ENCODE measurements at regions not wholly inside any gene's neighbourhood (a gene's known extent, or its start where the extent isn't known, plus 50 kb on each side); places are given as distances from the start of the nearest gene placed in this dataset.

GRCh38 chrX:113470166-113470565 is 629.5 kb upstream of the AMOT start:
- no peaks in the 10 kb centered on the region for H3K4me1 Mint-ChIP-seq (ENCODE audit: low read depth)
- H3K27me3 Mint-ChIP-seq (ENCODE audit: insufficient read depth) = peaks cover 2% of the 10 kb centered on the region; the same call in 1 of the 2 replicates
- no peaks in the 10 kb centered on the region for H3K36me3 Mint-ChIP-seq (ENCODE audit: low read depth)
- no peak for DNase-seq
- TF ChIP-seq CTCF (IDR thresholded peaks at IDR 0.05) = no peak
- no peak overlapping the region for H3K27ac Mint-ChIP-seq
- no peaks in the 10 kb centered on the region for H3K9me3 Mint-ChIP-seq
- no peak overlapping the region for H3K4me3 Mint-ChIP-seq

GRCh38 chrX:113457719-113458118 is 617.1 kb upstream of the AMOT start:
- H3K27ac Mint-ChIP-seq = no peak overlapping the region
- H3K36me3 Mint-ChIP-seq (ENCODE audit: low read depth) = no peaks in the 10 kb centered on the region
- H3K4me1 Mint-ChIP-seq (ENCODE audit: low read depth) = no peaks in the 10 kb centered on the region
- no peak for DNase-seq
- no peaks in the 10 kb centered on the region for H3K9me3 Mint-ChIP-seq
- no peak for TF ChIP-seq CTCF (IDR thresholded peaks at IDR 0.05)
- H3K27me3 Mint-ChIP-seq (ENCODE audit: insufficient read depth) = peaks cover 1% of the 10 kb centered on the region; the same call in 1 of the 2 replicates
- no peak overlapping the region for H3K4me3 Mint-ChIP-seq

- Mint-ChIP-seq H3K36me3 (ENCODE audit: low read depth) (no peaks in the 10 kb centered on the region), H3K27ac (no peak overlapping the region)
- DNase-seq = no peak
Observed at GRCh38 chrX:113455582-113455981, 615.0 kb upstream of the AMOT start.

GRCh38 chrX:113429011-113429410 is 588.4 kb upstream of the AMOT start:
- Mint-ChIP-seq H3K36me3 (ENCODE audit: low read depth) (no peaks in the 10 kb centered on the region), H3K27ac (no peak overlapping the region), H3K9me3 (peaks cover 5% of the 10 kb centered on the region), H3K4me1 (ENCODE audit: low read depth) (no peaks in the 10 kb centered on the region), H3K4me3 (no peak overlapping the region), H3K27me3 (ENCODE audit: insufficient read depth) (peaks cover 3% of the 10 kb centered on the region; the same call in 1 of the 2 replicates)
- no peak for TF ChIP-seq CTCF (IDR thresholded peaks at IDR 0.05)
- DNase-seq = no peak

More at GRCh38 chrX:113455582-113455981, 615.0 kb upstream of the AMOT start:
- Mint-ChIP-seq H3K9me3 (no peaks in the 10 kb centered on the region), H3K4me1 (ENCODE audit: low read depth) (no peaks in the 10 kb centered on the region), H3K4me3 (no peak overlapping the region), H3K27me3 (ENCODE audit: insufficient read depth) (peaks cover 1% of the 10 kb centered on the region; the same call in 1 of the 2 replicates)
- TF ChIP-seq CTCF (IDR thresholded peaks at IDR 0.05) = no peak

GRCh38 chrX:113422323-113422722 is 581.7 kb upstream of the AMOT start:
- H3K27ac Mint-ChIP-seq = no peak overlapping the region
- DNase-seq = no peak
- no peaks in the 10 kb centered on the region for H3K4me1 Mint-ChIP-seq (ENCODE audit: low read depth)
- H3K9me3 Mint-ChIP-seq = peaks cover 5% of the 10 kb centered on the region; the same call in 1 of the 2 replicates
- no peaks in the 10 kb centered on the region for H3K36me3 Mint-ChIP-seq (ENCODE audit: low read depth)
- TF ChIP-seq CTCF (IDR thresholded peaks at IDR 0.05) = no peak
- H3K4me3 Mint-ChIP-seq = no peak overlapping the region
- H3K27me3 Mint-ChIP-seq (ENCODE audit: insufficient read depth) = peaks cover 2% of the 10 kb centered on the region; the same call in 1 of the 2 replicates

- H3K4me1 Mint-ChIP-seq (ENCODE audit: low read depth) = no peaks in the 10 kb centered on the region
Observed at GRCh38 chrX:113421432-113421831, 580.8 kb upstream of the AMOT start.

More at GRCh38 chrX:113421432-113421831, 580.8 kb upstream of the AMOT start:
- Mint-ChIP-seq H3K36me3 (ENCODE audit: low read depth) (no peaks in the 10 kb centered on the region), H3K27ac (no peak overlapping the region), H3K27me3 (ENCODE audit: insufficient read depth) (peaks cover 2% of the 10 kb centered on the region; the same call in 1 of the 2 replicates), H3K9me3 (peaks cover 4% of the 10 kb centered on the region; the same call in 1 of the 2 replicates), H3K4me3 (no peak overlapping the region)
- TF ChIP-seq CTCF (IDR thresholded peaks at IDR 0.05) = no peak
- no peak for DNase-seq

All from HFFc6 (cell line).